Astrocyte (in vitro differentiated cells and primary cell): ENCODE measurements at regions not wholly inside any gene's neighbourhood (a gene's known extent, or its start where the extent isn't known, plus 50 kb on each side); places are given as distances from the start of the nearest gene placed in this dataset.

Experiments
- DNase-seq: peaks from one replicate; pipeline ENCODE4 v3.0.0-alpha.2; 2010; ENCODE audit warnings: low read depth
- FAIRE-seq: peaks from 2 replicates; lab custom pipeline; 2011; peaks lifted over from hg19 to GRCh38; lab: Jason Lieb, UNC
- H2AFZ ChIP-seq: 2 replicates; pipeline ENCODE4 v1.6.0; 2012; ENCODE audit warnings: low read depth, low read length, inconsistent platforms
- H3K27ac ChIP-seq: 2 replicates; pipeline ENCODE4 v1.5.1; 2011; ENCODE audit warnings: low read depth, low read length, inconsistent platforms
- H3K27me3 ChIP-seq: 2 replicates; pipeline ENCODE4 v1.6.0; 2011; ENCODE audit warnings: low read length, inconsistent platforms; ENCODE audit not compliant: insufficient read depth
- H3K36me3 ChIP-seq: 2 replicates; pipeline ENCODE4 v1.5.1; 2011; ENCODE audit warnings: low read length, inconsistent platforms; ENCODE audit not compliant: insufficient read depth
- H3K4me1 ChIP-seq: 2 replicates; pipeline ENCODE4 v1.5.1; 2011; ENCODE audit warnings: low read length, inconsistent platforms; ENCODE audit not compliant: insufficient read depth
- H3K4me2 ChIP-seq: 2 replicates; pipeline ENCODE4 v1.6.0; 2012; ENCODE audit warnings: low read length, inconsistent platforms
- H3K4me3 ChIP-seq: 2 replicates; pipeline ENCODE4 v1.5.1; 2011; ENCODE audit warnings: low read depth, mild to moderate bottlenecking, low read length, inconsistent platforms; ENCODE audit not compliant: insufficient read depth
- H3K79me2 ChIP-seq: 2 replicates; pipeline ENCODE4 v1.6.0; 2012; ENCODE audit warnings: mild to moderate bottlenecking, low read length, inconsistent platforms; ENCODE audit not compliant: insufficient read depth
- H3K9ac ChIP-seq: 2 replicates; pipeline ENCODE4 v1.6.0; 2012; ENCODE audit warnings: mild to moderate bottlenecking, low read length, inconsistent platforms
- H3K9me3 ChIP-seq: 2 replicates; pipeline ENCODE4 v1.5.1; 2012; ENCODE audit warnings: low read depth, mild to moderate bottlenecking, low read length, inconsistent platforms; ENCODE audit not compliant: insufficient read depth
- H4K20me1 ChIP-seq: 2 replicates; pipeline ENCODE4 v1.6.0; 2012; ENCODE audit warnings: low read length, inconsistent platforms; ENCODE audit not compliant: insufficient read depth
- H3K27ac Mint-ChIP-seq: one replicate; pipeline ENCODE4 v1.8.0; 2021; ENCODE audit warnings: mild to moderate bottlenecking, mixed read lengths; ENCODE audit not compliant: unreplicated experiment
- H3K27me3 Mint-ChIP-seq: one replicate; pipeline ENCODE4 v1.8.0; 2021; ENCODE audit warnings: low read depth, mixed read lengths; ENCODE audit not compliant: unreplicated experiment
- H3K36me3 Mint-ChIP-seq: one replicate; pipeline ENCODE4 v1.8.0; 2021; ENCODE audit warnings: low read depth, mixed read lengths; ENCODE audit not compliant: unreplicated experiment
- H3K4me1 Mint-ChIP-seq: one replicate; pipeline ENCODE4 v1.8.0; 2021; ENCODE audit warnings: low read depth, mixed read lengths; ENCODE audit not compliant: unreplicated experiment
- H3K4me3 Mint-ChIP-seq: one replicate; pipeline ENCODE4 v1.8.0; 2021; ENCODE audit warnings: mild to moderate bottlenecking, moderate library complexity, mixed read lengths; ENCODE audit not compliant: unreplicated experiment
- H3K9me3 Mint-ChIP-seq: one replicate; pipeline ENCODE4 v1.8.0; 2021; ENCODE audit warnings: mild to moderate bottlenecking, mixed read lengths; ENCODE audit not compliant: unreplicated experiment
- EZH2 ChIP-seq: IDR thresholded peaks from 2 replicates; pipeline ENCODE4 v1.6.1; 2012; ENCODE audit warnings: mild to moderate bottlenecking, low read length, inconsistent platforms; ENCODE audit not compliant: insufficient read depth
- TF ChIP-seq, protein P1 (sequence below): IDR thresholded peaks from 2 replicates; pipeline ENCODE4 v1.5.1; 2011; ENCODE audit warnings: low read depth, mild to moderate bottlenecking, inconsistent platforms, low read length, moderate library complexity; ENCODE audit not compliant: insufficient read depth

DNA sequence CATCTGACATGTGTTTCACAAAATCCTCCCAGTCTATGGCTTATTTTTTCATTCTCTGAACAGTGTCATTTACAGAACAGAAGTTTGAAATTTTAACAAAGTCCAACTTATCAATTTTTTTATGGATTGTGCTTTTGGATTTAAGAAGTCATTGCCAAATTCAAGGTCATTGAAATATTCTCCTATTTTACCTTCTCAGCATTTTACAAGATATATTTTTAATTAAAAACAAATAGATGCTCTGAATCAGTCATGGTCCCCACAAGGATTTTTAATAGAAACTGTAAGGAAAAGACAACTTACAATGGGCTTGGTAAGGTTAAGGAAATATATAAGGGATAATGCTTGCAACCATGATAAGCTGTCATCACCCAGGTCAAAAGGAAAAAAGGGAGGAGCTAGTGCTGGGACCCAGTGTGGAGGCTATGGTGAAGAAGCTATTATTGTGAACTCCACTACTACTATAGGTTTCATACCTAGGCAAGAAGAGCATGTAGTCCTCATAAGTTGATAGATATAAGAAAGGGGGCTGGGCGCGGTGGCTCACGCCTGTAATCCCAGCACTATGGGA lies 144.5 kb upstream of the KCNJ15 start:
- no peak overlapping the region for H3K4me3 Mint-ChIP-seq
- H3K79me2 ChIP-seq, result no peaks in the 10 kb centered on the region
- no peak overlapping the region for H2AFZ ChIP-seq
- no peak for TF ChIP-seq EZH2
- TF ChIP-seq, protein P1, sequence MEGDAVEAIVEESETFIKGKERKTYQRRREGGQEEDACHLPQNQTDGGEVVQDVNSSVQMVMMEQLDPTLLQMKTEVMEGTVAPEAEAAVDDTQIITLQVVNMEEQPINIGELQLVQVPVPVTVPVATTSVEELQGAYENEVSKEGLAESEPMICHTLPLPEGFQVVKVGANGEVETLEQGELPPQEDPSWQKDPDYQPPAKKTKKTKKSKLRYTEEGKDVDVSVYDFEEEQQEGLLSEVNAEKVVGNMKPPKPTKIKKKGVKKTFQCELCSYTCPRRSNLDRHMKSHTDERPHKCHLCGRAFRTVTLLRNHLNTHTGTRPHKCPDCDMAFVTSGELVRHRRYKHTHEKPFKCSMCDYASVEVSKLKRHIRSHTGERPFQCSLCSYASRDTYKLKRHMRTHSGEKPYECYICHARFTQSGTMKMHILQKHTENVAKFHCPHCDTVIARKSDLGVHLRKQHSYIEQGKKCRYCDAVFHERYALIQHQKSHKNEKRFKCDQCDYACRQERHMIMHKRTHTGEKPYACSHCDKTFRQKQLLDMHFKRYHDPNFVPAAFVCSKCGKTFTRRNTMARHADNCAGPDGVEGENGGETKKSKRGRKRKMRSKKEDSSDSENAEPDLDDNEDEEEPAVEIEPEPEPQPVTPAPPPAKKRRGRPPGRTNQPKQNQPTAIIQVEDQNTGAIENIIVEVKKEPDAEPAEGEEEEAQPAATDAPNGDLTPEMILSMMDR, result no peak
- H3K4me3 ChIP-seq, result no peak overlapping the region
- no peak overlapping the region for H3K9ac ChIP-seq
- no peaks in the 10 kb centered on the region for H4K20me1 ChIP-seq
- H3K9me3 ChIP-seq, result no peaks in the 10 kb centered on the region
- no peak overlapping the region for H3K27ac ChIP-seq
- no peak for DNase-seq
- no peaks in the 10 kb centered on the region for H3K4me1 ChIP-seq
- no peaks in the 10 kb centered on the region for H3K4me1 Mint-ChIP-seq
- no peaks in the 10 kb centered on the region for H3K27me3 ChIP-seq
- peaks cover 14% of the 10 kb centered on the region for H3K27me3 Mint-ChIP-seq
- H3K36me3 Mint-ChIP-seq, result no peaks in the 10 kb centered on the region
- H3K36me3 ChIP-seq, result no peaks in the 10 kb centered on the region
- peaks cover 8% of the 10 kb centered on the region for H3K9me3 Mint-ChIP-seq
- no peak overlapping the region for H3K27ac Mint-ChIP-seq
- no peak for FAIRE-seq
- no peak overlapping the region for H3K4me2 ChIP-seq

DNA sequence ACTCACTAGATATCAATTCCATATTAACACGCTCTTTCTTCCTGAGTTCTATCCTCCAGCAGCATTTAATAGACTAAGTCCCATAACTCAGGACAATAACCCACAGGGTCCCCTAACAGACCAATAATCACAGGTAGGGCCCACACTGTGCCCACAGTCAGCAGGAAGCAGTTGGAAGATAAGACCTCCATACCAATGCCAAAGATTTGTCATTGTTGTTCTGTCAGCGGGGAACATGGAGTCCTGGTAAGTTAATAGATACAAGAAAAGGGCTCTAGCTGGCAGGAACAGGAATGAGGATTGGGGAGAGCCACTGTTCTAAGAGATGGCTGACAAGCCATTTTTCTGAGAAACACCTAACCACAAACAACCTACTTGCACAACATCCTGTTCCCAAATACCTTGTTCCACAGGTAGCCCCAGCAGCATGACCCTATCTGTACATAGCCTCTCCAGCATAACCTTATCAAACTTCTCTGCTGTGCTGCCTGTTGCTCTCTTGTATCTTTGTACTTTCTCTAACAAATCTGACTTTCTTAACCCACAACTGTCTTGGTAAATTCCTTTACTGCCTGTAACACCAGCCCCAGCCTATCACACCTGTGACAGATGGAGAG lies 142.0 kb upstream of the KCNJ15 start:
- H3K4me1 ChIP-seq, result no peaks in the 10 kb centered on the region
- no peak for DNase-seq
- no peak overlapping the region for H3K27ac ChIP-seq
- H3K27me3 Mint-ChIP-seq, result peaks cover 14% of the 10 kb centered on the region
- H3K4me2 ChIP-seq, result no peak overlapping the region
- FAIRE-seq, result no peak
- no peaks in the 10 kb centered on the region for H3K36me3 ChIP-seq
- H3K27ac Mint-ChIP-seq, result no peak overlapping the region
- H2AFZ ChIP-seq, result no peak overlapping the region
- H3K9me3 ChIP-seq, result no peaks in the 10 kb centered on the region
- H3K79me2 ChIP-seq, result no peaks in the 10 kb centered on the region
- H4K20me1 ChIP-seq, result no peaks in the 10 kb centered on the region
- H3K9ac ChIP-seq, result no peak overlapping the region
- no peak overlapping the region for H3K4me3 ChIP-seq
- H3K4me1 Mint-ChIP-seq, result no peaks in the 10 kb centered on the region
- peaks cover 8% of the 10 kb centered on the region for H3K9me3 Mint-ChIP-seq
- TF ChIP-seq EZH2, result no peak
- TF ChIP-seq, protein P1, result no peak
- H3K27me3 ChIP-seq, result no peaks in the 10 kb centered on the region
- H3K36me3 Mint-ChIP-seq, result no peaks in the 10 kb centered on the region
- H3K4me3 Mint-ChIP-seq, result no peak overlapping the region

DNA sequence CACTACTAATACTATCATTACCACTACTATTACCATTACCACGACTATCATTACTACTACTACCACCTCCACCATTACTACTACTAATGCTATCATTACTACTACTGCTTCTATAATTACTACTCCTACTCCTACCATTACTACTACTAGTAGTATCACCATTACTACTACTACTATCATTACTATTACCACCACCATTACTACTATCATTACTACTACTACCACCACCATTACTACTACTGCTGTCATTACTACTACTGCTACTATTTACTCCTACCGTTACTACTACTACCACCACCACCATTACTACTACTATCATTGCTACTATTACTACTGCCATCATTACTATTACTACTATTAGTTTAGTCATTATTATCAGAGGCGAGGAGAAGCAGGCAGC lies 140.9 kb upstream of the KCNJ15 start:
- Histone ChIP-seq H3K4me1 (no peaks in the 10 kb centered on the region), H2AFZ (no peak overlapping the region), H3K36me3 (no peaks in the 10 kb centered on the region), H3K27me3 (no peaks in the 10 kb centered on the region), H3K4me3 (no peak overlapping the region), H3K9ac (no peak overlapping the region), H3K4me2 (no peak overlapping the region), H3K79me2 (no peaks in the 10 kb centered on the region), H3K27ac (no peak overlapping the region), H3K9me3 (no peaks in the 10 kb centered on the region), H4K20me1 (no peaks in the 10 kb centered on the region)
- no peaks in the 10 kb centered on the region for H3K4me1 Mint-ChIP-seq
- H3K27me3 Mint-ChIP-seq, result peaks cover 14% of the 10 kb centered on the region
- H3K36me3 Mint-ChIP-seq, result no peaks in the 10 kb centered on the region
- peaks cover 8% of the 10 kb centered on the region for H3K9me3 Mint-ChIP-seq
- no peak overlapping the region for H3K4me3 Mint-ChIP-seq
- no peak overlapping the region for H3K27ac Mint-ChIP-seq
- TF ChIP-seq EZH2, result no peak
- TF ChIP-seq, protein P1, result no peak
- FAIRE-seq (no peak), DNase-seq (no peak)
